Astrocyte of the cerebellum (primary cell): ENCODE measurements at regions not wholly inside any gene's neighbourhood (a gene's known extent, or its start where the extent isn't known, plus 50 kb on each side); places are given as distances from the start of the nearest gene placed in this dataset.

ENCODE experiments used
- DNase-seq: peaks from one replicate; pipeline ENCODE4 v3.0.0-alpha.2; 2011; ENCODE audit warnings: low read depth
- H3K4me3 ChIP-seq: 2 replicates; pipeline ENCODE4 v1.5.1; 2011; ENCODE audit warnings: mild to moderate bottlenecking, low read depth, low read length, moderate library complexity
- CTCF ChIP-seq: IDR thresholded peaks from 2 replicates; pipeline ENCODE4 v1.5.1; 2012; ENCODE audit warnings: low read length, low read depth, moderate library complexity, mild to moderate bottlenecking; ENCODE audit errors: missing control alignments
- in situ Hi-C: cut with HindIII; loops from 2 replicates; pipeline ENCODE4 v1.10.0; 2017; ENCODE audit warnings: low sequenced_read_pairs

GRCh38 chrX:43585922-43586321 lies 70.2 kb upstream of the MAOA start:
- no peak for DNase-seq
- H3K4me3 ChIP-seq: no peak overlapping the region
- no peak for TF ChIP-seq CTCF
- in situ Hi-C loops: no loop called here

DNA sequence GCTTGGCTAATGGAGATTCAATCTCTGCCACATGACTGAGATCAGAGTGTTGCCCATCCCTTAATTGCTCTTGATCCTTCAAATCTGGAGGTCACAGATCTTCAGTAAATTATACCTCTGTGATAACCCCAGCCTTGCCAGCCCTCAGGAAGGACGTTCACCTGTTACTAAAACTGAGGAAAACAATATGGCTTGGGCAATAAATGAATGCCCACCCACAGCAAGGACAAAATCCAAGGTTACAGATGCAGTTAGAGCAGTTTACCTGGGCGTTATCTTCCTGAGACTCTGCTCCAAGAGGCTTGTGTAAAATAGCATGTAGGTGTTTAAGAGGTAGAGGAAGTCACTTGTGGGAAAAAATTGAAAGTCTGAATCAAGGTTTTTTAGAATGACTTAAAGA lies 69.3 kb upstream of the MAOA start:
- in situ Hi-C loops: no loop called here
- no peak for DNase-seq
- TF ChIP-seq CTCF: no peak
- no peak overlapping the region for H3K4me3 ChIP-seq

- TF ChIP-seq CTCF: no peak
- no peak overlapping the region for H3K4me3 ChIP-seq
- DNase-seq: no peak
- in situ Hi-C loops: no loop called here
Observed at GRCh38 chrX:43589735-43590134, 66.4 kb upstream of the MAOA start.

DNA sequence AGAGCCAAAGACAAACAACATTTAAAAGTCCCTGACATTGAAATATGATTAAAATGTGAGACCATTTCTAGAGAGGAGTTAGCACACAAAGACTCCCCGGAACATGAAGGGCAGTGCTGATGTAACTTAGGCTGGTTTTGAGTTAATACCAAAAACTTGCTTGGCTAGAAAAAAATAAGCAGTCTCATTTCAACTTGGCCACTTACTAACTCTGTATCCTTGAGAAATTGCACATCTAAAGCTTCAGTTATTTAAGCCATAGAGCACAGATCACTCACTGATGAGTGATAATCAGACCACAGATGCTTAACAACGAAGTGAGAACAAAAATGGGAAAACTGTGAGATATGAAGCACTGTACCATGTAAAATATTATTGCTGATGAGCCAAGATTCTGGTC lies 65.9 kb upstream of the MAOA start:
- in situ Hi-C loops: no loop called here
- H3K4me3 ChIP-seq: no peak overlapping the region
- TF ChIP-seq CTCF: no peak
- no peak for DNase-seq

- no peak overlapping the region for H3K4me3 ChIP-seq
- no peak for TF ChIP-seq CTCF
- no peak for DNase-seq
- in situ Hi-C loops: no loop called here
Observed at GRCh38 chrX:43592597-43592996, 63.5 kb upstream of the MAOA start.

DNA sequence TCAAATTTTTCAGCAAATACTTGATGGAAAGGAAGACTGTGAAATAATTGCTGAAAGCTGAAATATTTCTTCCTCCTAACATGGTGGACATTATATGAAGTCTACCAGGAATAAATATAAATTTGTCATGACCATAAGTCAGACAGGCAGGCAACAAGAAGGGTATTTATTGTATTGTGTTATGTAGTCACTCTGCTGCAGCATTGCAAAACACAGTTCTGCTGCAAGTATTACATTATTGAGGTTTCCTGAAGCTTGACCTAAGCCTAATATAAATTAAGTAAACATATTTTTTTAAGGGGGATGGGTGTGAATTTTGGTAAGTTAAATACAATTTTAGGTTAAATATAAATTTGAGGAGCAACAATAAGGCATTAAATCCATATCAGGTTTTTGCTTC lies 60.2 kb upstream of the MAOA start:
- no peak for TF ChIP-seq CTCF
- H3K4me3 ChIP-seq: no peak overlapping the region
- DNase-seq: no peak
- in situ Hi-C loops: no loop called here

DNA sequence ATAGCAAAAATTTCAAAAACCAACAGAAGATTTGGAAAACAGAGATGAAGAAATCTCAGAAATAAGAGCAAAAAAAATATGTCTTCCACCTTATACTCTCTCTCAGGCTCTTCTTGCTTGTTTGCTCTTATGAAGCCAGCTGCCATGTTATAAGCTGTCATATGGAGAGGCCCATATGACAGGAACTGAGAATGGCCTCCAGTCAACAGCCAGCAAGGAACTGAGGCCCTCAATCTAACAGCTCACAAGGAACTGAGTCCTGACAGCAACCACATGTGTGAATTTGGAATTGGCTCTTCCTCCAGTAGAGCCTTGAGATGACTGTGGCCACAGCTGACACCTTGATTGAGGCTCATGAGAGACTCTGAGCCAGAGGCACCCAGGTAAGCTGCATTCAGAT lies 51.3 kb upstream of the MAOA start:
- no peak for DNase-seq
- no peak for TF ChIP-seq CTCF
- no peak overlapping the region for H3K4me3 ChIP-seq
- in situ Hi-C loops: no loop called here
